Neural crest cell (in vitro differentiated cells): ENCODE measurements at regions not wholly inside any gene's neighbourhood (a gene's known extent, or its start where the extent isn't known, plus 50 kb on each side); places are given as distances from the start of the nearest gene placed in this dataset.

ENCODE experiments used
- DNase-seq: peaks from one replicate; pipeline ENCODE4 v3.0.0; 2021; ENCODE audit warnings: low read depth, mixed read lengths, low spot score
- H3K27ac Mint-ChIP-seq: one replicate; pipeline ENCODE4 v1.8.0; 2021; ENCODE audit warnings: mild to moderate bottlenecking, mixed read lengths; ENCODE audit not compliant: unreplicated experiment
- H3K27me3 Mint-ChIP-seq: 2 replicates; pipeline ENCODE4 v1.8.0; 2021; ENCODE audit warnings: low read depth, mild to moderate bottlenecking, mixed read lengths
- H3K36me3 Mint-ChIP-seq: 2 replicates; pipeline ENCODE4 v1.8.0; 2021; ENCODE audit warnings: low read depth, mild to moderate bottlenecking, mixed read lengths
- H3K4me1 Mint-ChIP-seq: 2 replicates; pipeline ENCODE4 v1.8.0; 2021; ENCODE audit warnings: mixed read lengths
- H3K4me3 Mint-ChIP-seq: one replicate; pipeline ENCODE4 v1.8.0; 2021; ENCODE audit warnings: mild to moderate bottlenecking, mixed read lengths
- H3K9me3 Mint-ChIP-seq: 2 replicates; pipeline ENCODE4 v1.8.0; 2021; ENCODE audit warnings: mixed read lengths
- CTCF ChIP-seq: fragments of 200-600 bp; sonication (generic); conservative IDR thresholded peaks from 2 replicates; pipeline ENCODE4 v1.5.0; 2021; ENCODE audit warnings: antibody characterized with exemption, mild to moderate bottlenecking

- no peak overlapping the region for H3K27ac Mint-ChIP-seq
- peaks cover 11% of the 10 kb centered on the region for H3K27me3 Mint-ChIP-seq
- H3K4me1 Mint-ChIP-seq: no peaks in the 10 kb centered on the region
- no peak overlapping the region for H3K4me3 Mint-ChIP-seq
- H3K36me3 Mint-ChIP-seq: no peaks in the 10 kb centered on the region
- DNase-seq: no peak
- TF ChIP-seq CTCF: no peak
- no peaks in the 10 kb centered on the region for H3K9me3 Mint-ChIP-seq
Observed at GRCh38 chr1:29521438-29521715, 285.1 kb downstream of the PTPRU start.

- no peak overlapping the region for H3K4me3 Mint-ChIP-seq
- peaks cover 14% of the 10 kb centered on the region for H3K27me3 Mint-ChIP-seq
- H3K36me3 Mint-ChIP-seq: no peaks in the 10 kb centered on the region
- H3K27ac Mint-ChIP-seq: no peak overlapping the region
- DNase-seq: no peak
- TF ChIP-seq CTCF: no peak
- H3K9me3 Mint-ChIP-seq: no peaks in the 10 kb centered on the region
- H3K4me1 Mint-ChIP-seq: no peaks in the 10 kb centered on the region
Observed at GRCh38 chr1:29520571-29521437, 284.5 kb downstream of the PTPRU start.

GRCh38 chr1:29519788-29520110 is 283.4 kb downstream of the PTPRU start:
- H3K9me3 Mint-ChIP-seq: no peaks in the 10 kb centered on the region
- no peaks in the 10 kb centered on the region for H3K4me1 Mint-ChIP-seq
- TF ChIP-seq CTCF: no peak
- no peak for DNase-seq
- H3K36me3 Mint-ChIP-seq: no peaks in the 10 kb centered on the region
- H3K27ac Mint-ChIP-seq: no peak overlapping the region
- peaks cover 16% of the 10 kb centered on the region for H3K27me3 Mint-ChIP-seq
- no peak overlapping the region for H3K4me3 Mint-ChIP-seq

GRCh38 chr1:29519108-29519787 is 282.9 kb downstream of the PTPRU start:
- no peak overlapping the region for H3K27ac Mint-ChIP-seq
- H3K4me3 Mint-ChIP-seq: no peak overlapping the region
- H3K4me1 Mint-ChIP-seq: no peaks in the 10 kb centered on the region
- no peak for TF ChIP-seq CTCF
- no peaks in the 10 kb centered on the region for H3K9me3 Mint-ChIP-seq
- H3K27me3 Mint-ChIP-seq: peaks cover 20% of the 10 kb centered on the region
- DNase-seq: no peak
- H3K36me3 Mint-ChIP-seq: no peaks in the 10 kb centered on the region

GRCh38 chr1:29518183-29518835 is 282.0 kb downstream of the PTPRU start:
- DNase-seq: no peak
- Mint-ChIP-seq H3K27ac (no peak overlapping the region), H3K36me3 (no peaks in the 10 kb centered on the region), H3K9me3 (no peaks in the 10 kb centered on the region), H3K27me3 (peaks cover 20% of the 10 kb centered on the region), H3K4me1 (no peaks in the 10 kb centered on the region), H3K4me3 (no peak overlapping the region)
- TF ChIP-seq CTCF: no peak
